Smooth muscle cell (in vitro differentiated cells): ENCODE measurements at regions not wholly inside any gene's neighbourhood (a gene's known extent, or its start where the extent isn't known, plus 50 kb on each side); places are given as distances from the start of the nearest gene placed in this dataset.

Experiments
- DNase-seq: peaks from one replicate; lab custom pipeline; 2025; ENCODE audit not compliant: unreplicated experiment; lab: John Stamatoyannopoulos, UW
- H2AFZ ChIP-seq: fragments of 200-600 bp; sonication (generic); 2 replicates; pipeline ENCODE4 v1.6.0; 2016; ENCODE audit warnings: antibody characterized with exemption, low read depth, mild to moderate bottlenecking
- H3F3A ChIP-seq: fragments of 200-600 bp; sonication (generic); 2 replicates; pipeline ENCODE4 v1.6.0; 2017; ENCODE audit warnings: antibody characterized with exemption, low read depth
- H3K27ac ChIP-seq: fragments of 200-600 bp; sonication (generic); 2 replicates; pipeline ENCODE4 v1.5.1; 2016; ENCODE audit warnings: low read depth, mild to moderate bottlenecking
- H3K27me3 ChIP-seq: fragments of 200-600 bp; sonication (generic); 2 replicates; pipeline ENCODE4 v1.6.1; 2016; ENCODE audit warnings: low read depth, mild to moderate bottlenecking
- H3K36me3 ChIP-seq: fragments of 200-600 bp; sonication (generic); 2 replicates; pipeline ENCODE4 v1.5.1; 2016; ENCODE audit warnings: low read depth
- H3K4me1 ChIP-seq: fragments of 200-600 bp; sonication (generic); 2 replicates; pipeline ENCODE4 v1.5.1; 2016; ENCODE audit warnings: low read depth
- H3K4me2 ChIP-seq: fragments of 200-600 bp; sonication (generic); 2 replicates; pipeline ENCODE4 v1.6.0; 2016; ENCODE audit warnings: mild to moderate bottlenecking
- H3K4me3 ChIP-seq: fragments of 200-600 bp; sonication (generic); 2 replicates; pipeline ENCODE4 v1.5.1; 2016; ENCODE audit warnings: mild to moderate bottlenecking
- H3K79me2 ChIP-seq: fragments of 200-600 bp; sonication (generic); 2 replicates; pipeline ENCODE4 v1.6.0; 2016; ENCODE audit warnings: low read depth, mild to moderate bottlenecking
- H3K9ac ChIP-seq: fragments of 200-600 bp; sonication (generic); 2 replicates; pipeline ENCODE4 v1.6.0; 2016; ENCODE audit warnings: low read depth
- H3K9me3 ChIP-seq: fragments of 200-600 bp; sonication (generic); replicated peaks from 2 replicates; pipeline ENCODE4 v1.5.1; 2016; ENCODE audit warnings: low read depth
- H4K20me1 ChIP-seq: fragments of 200-600 bp; sonication (generic); 2 replicates; pipeline ENCODE4 v1.6.0; 2016; ENCODE audit warnings: low read depth
- WGBS: methylation state at CpG from one replicate; pipeline ENCODE4 v1.1.7; 2016; ENCODE audit warnings: low lambda C conversion rate; 5-methylcytosine and 5-hydroxymethylcytosine counted together
- TF ChIP-seq, protein P1 (sequence below): fragments of 200-600 bp; sonication (generic); IDR thresholded peaks from 2 replicates; pipeline ENCODE4 v1.5.1; 2017; ENCODE audit warnings: borderline replicate concordance, mild to moderate bottlenecking, antibody characterized with exemption; ENCODE audit not compliant: insufficient read depth, poor library complexity, severe bottlenecking

DNA sequence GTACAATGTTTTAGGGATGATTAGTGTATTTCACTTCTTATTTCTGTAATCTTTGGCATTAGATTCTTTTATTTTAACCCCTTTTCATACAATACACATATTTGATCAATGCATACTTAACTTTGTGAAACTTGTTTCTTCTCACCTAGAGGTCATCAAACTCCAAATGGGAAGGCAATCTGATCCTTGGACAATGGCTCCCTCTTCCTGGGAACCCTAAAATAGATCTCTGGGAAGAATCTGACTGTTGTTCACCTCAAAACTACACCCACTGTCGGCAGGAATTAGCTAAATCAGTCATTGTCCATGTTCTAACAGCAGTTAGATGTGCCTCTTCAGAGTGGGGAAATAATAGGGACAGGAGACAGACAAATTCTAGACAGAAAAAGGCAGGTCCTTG is 707.4 kb upstream of the CHORDC1 start:
- no peaks in the 10 kb centered on the region for H3K79me2 ChIP-seq
- no peak for DNase-seq
- H3K4me1 ChIP-seq, result no peaks in the 10 kb centered on the region
- H3K9me3 ChIP-seq, result no peaks in the 10 kb centered on the region
- no peak overlapping the region for H3K9ac ChIP-seq
- H3K27ac ChIP-seq, result no peak overlapping the region
- no peaks in the 10 kb centered on the region for H3K36me3 ChIP-seq
- H3K27me3 ChIP-seq, result no peaks in the 10 kb centered on the region
- TF ChIP-seq, protein P1, sequence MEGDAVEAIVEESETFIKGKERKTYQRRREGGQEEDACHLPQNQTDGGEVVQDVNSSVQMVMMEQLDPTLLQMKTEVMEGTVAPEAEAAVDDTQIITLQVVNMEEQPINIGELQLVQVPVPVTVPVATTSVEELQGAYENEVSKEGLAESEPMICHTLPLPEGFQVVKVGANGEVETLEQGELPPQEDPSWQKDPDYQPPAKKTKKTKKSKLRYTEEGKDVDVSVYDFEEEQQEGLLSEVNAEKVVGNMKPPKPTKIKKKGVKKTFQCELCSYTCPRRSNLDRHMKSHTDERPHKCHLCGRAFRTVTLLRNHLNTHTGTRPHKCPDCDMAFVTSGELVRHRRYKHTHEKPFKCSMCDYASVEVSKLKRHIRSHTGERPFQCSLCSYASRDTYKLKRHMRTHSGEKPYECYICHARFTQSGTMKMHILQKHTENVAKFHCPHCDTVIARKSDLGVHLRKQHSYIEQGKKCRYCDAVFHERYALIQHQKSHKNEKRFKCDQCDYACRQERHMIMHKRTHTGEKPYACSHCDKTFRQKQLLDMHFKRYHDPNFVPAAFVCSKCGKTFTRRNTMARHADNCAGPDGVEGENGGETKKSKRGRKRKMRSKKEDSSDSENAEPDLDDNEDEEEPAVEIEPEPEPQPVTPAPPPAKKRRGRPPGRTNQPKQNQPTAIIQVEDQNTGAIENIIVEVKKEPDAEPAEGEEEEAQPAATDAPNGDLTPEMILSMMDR, result no peak
- H2AFZ ChIP-seq, result no peak overlapping the region
- WGBS, result 84% methylated on average over 1 of the region's 1 CpG
- no peak overlapping the region for H3K4me3 ChIP-seq
- H3F3A ChIP-seq, result no peaks in the 10 kb centered on the region
- no peak overlapping the region for H3K4me2 ChIP-seq
- no peaks in the 10 kb centered on the region for H4K20me1 ChIP-seq

DNA sequence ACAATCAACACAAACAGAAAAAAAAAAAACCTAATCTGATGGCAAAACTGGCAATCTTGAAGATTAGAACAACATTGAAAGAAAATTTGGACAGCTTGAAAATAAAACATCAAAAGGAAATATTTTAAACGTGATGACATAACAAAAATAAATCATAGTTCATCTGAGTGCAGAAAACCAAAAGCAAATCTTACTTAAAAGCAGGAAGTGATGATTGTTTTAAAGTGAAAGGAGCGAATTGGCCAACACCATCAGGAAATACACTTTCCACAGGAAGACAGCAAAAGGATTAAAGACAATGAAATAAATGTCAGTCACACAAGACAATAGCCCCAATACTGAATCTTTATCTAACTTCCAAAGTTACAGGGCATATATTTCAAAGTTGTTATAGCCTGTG is 696.5 kb upstream of the CHORDC1 start:
- no peak overlapping the region for H3K9ac ChIP-seq
- DNase-seq, result no peak
- H3K4me3 ChIP-seq, result no peak overlapping the region
- no peaks in the 10 kb centered on the region for H3K36me3 ChIP-seq
- H3K79me2 ChIP-seq, result no peaks in the 10 kb centered on the region
- TF ChIP-seq, protein P1, result no peak
- 67% methylated on average over 2 of the region's 2 CpGs for WGBS
- no peaks in the 10 kb centered on the region for H3F3A ChIP-seq
- H4K20me1 ChIP-seq, result no peaks in the 10 kb centered on the region
- no peak overlapping the region for H3K27ac ChIP-seq
- H3K27me3 ChIP-seq, result no peaks in the 10 kb centered on the region
- H3K4me2 ChIP-seq, result no peak overlapping the region
- H3K9me3 ChIP-seq, result no peaks in the 10 kb centered on the region
- H3K4me1 ChIP-seq, result no peaks in the 10 kb centered on the region
- no peak overlapping the region for H2AFZ ChIP-seq

DNA sequence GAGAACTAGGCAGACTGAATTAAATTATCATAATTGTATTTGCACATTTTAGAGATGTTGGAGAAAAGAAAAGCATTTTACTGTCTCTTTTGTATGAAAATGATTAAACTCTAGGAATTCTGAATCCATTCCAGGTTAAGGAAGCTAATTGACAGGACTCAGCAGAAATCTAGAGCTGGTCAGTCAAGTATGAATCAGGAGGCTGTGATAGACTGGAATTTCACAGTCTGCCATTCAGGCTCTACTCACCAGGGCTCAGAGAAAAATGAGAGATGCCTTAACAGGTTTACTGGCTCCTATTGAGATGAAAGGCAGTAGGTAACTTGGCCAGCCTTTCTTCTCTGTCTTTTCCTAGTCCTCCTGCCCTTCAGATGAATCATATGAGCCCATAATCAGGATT is 693.9 kb upstream of the CHORDC1 start:
- H3K27me3 ChIP-seq, result no peaks in the 10 kb centered on the region
- no peak for DNase-seq
- H3K79me2 ChIP-seq, result no peaks in the 10 kb centered on the region
- no peaks in the 10 kb centered on the region for H3K4me1 ChIP-seq
- TF ChIP-seq, protein P1, result no peak
- no peaks in the 10 kb centered on the region for H3F3A ChIP-seq
- no peak overlapping the region for H3K9ac ChIP-seq
- H3K27ac ChIP-seq, result no peak overlapping the region
- H3K36me3 ChIP-seq, result no peaks in the 10 kb centered on the region
- no peaks in the 10 kb centered on the region for H4K20me1 ChIP-seq
- no peak overlapping the region for H2AFZ ChIP-seq
- no peak overlapping the region for H3K4me2 ChIP-seq
- no peaks in the 10 kb centered on the region for H3K9me3 ChIP-seq
- no peak overlapping the region for H3K4me3 ChIP-seq

DNA sequence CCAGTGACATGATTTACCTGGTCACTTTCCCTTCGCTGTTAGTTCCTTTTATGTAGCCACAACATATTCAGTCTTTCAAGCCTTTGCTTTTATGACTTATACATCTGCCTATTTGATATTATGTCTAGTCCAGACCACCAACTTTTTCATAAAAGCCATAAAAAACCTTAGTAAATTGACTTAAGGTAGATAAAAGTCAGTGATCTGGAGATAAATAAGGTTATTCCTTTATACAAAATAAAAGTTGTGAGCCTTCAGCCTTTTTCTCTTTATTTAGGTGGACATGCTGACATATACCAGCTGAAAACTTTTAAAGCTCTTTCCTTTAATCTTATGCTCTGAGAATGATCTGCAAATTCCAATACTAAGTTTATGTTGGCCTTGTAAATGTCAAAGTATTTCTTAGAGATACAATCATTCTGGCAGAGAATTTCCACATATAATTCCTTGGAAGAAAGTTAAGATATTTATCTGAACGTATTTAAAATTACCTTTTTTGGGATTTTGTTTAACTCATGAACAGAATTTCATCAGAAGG is 690.4 kb upstream of the CHORDC1 start:
- Histone ChIP-seq H4K20me1 (no peaks in the 10 kb centered on the region), H3K36me3 (no peaks in the 10 kb centered on the region), H2AFZ (no peak overlapping the region), H3K9ac (no peak overlapping the region), H3K79me2 (no peaks in the 10 kb centered on the region), H3K27ac (no peak overlapping the region), H3K27me3 (no peaks in the 10 kb centered on the region), H3K4me2 (no peak overlapping the region), H3K4me3 (no peak overlapping the region), H3F3A (no peaks in the 10 kb centered on the region), H3K4me1 (no peaks in the 10 kb centered on the region), H3K9me3 (no peaks in the 10 kb centered on the region)
- no peak for DNase-seq
- TF ChIP-seq, protein P1, result no peak
- WGBS, result 57% methylated on average over 2 of the region's 2 CpGs
